ENCODE measurements at regions not wholly inside any gene's neighbourhood (a gene's known extent, or its start where the extent isn't known, plus 50 kb on each side); places are given as distances from the start of the nearest gene placed in this dataset.

GRCh38 chr4:133638751-133639150, 489.7 kb downstream of the PCDH10 start:
- TF ChIP-seq POLR2A (IDR thresholded peaks at IDR 0.05) (no peak), CTCF (IDR thresholded peaks at IDR 0.05) (no peak)

Measured in adrenal gland (tissue), 5 donors.